ENCODE measurements at regions not wholly inside any gene's neighbourhood (a gene's known extent, or its start where the extent isn't known, plus 50 kb on each side); places are given as distances from the start of the nearest gene placed in this dataset.
"Not testable (repeated sequence)": the region's sequence is repeated elsewhere in the genome, so short reads cannot be mapped to it uniquely, and the experiment has no call there.

DNA sequence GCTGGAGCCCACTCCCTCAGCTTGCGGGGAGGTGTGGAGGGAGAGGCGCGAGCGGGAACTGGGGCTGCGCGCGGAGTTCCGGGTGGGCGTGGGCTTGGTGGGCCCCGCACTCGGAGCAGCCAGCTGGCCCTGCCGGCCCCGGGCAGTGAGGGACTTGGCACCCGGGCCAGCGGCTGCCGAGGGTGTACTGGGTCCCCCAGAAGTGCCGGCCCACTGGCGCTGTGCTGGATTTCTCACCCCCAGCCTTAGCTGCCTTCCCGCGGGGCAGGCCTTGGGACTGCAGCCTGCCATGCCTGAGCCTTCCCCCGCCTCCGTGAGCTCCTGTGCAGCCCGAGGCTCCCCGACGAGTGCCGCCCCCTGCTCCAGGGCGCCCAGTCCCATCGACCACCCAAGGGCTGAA lies 1234.4 kb downstream of the TYW1 start:
- TF ChIP-seq CTCF (IDR thresholded peaks at IDR 0.05 in 4 of 5, conservative IDR thresholded peaks at IDR 0.05 in 1 of 5); POLR2A (IDR thresholded peaks at IDR 0.05): not testable (repeated sequence)

Measured in gastrocnemius medialis (tissue), 4 donors.